WTC11 (cell line): ENCODE measurements at regions not wholly inside any gene's neighbourhood (a gene's known extent, or its start where the extent isn't known, plus 50 kb on each side); places are given as distances from the start of the nearest gene placed in this dataset.

ENCODE experiments used
- ATAC-seq: fragments of 200-7000 bp; cut with Tn5 transposase; 2 replicates; pipeline ENCODE4 v1.10.0; 2021; ENCODE audit warnings: mild to moderate bottlenecking, moderate library complexity
- CTCF ChIA-PET: fragments of 300-600 bp; sonication (Branson Sonifier 250); formaldehyde crosslinking; loops from one replicate; lab custom pipeline; 2021; ENCODE audit warnings: antibody characterized with exemption; lab: Charles Lee
- POLR2A ChIA-PET: fragments of 350-600 bp; sonication (Branson Sonifier 250); formaldehyde crosslinking; loops from one replicate; lab custom pipeline; 2021; ENCODE audit warnings: antibody characterized with exemption; lab: Charles Lee
- DNase-seq: peaks from one replicate; pipeline ENCODE4 v3.0.0; 2021; ENCODE audit warnings: low spot score
- H3K27ac Mint-ChIP-seq: 2 replicates; pipeline ENCODE4 v1.8.0; 2021; ENCODE audit warnings: mixed read lengths
- H3K27me3 Mint-ChIP-seq: 2 replicates; pipeline ENCODE4 v1.8.0; 2021; ENCODE audit warnings: low read depth, mild to moderate bottlenecking, moderate library complexity, mixed read lengths
- H3K36me3 Mint-ChIP-seq: 2 replicates; pipeline ENCODE4 v1.8.0; 2021; ENCODE audit warnings: mixed read lengths
- H3K4me1 Mint-ChIP-seq: 2 replicates; pipeline ENCODE4 v1.8.0; 2022; ENCODE audit warnings: mixed read lengths
- H3K4me3 Mint-ChIP-seq: 2 replicates; pipeline ENCODE4 v1.8.0; 2021; ENCODE audit warnings: mild to moderate bottlenecking, moderate library complexity, mixed read lengths
- H3K9me3 Mint-ChIP-seq: 2 replicates; pipeline ENCODE4 v1.8.0; 2021; ENCODE audit warnings: mixed read lengths
- CBFB ChIP-seq: sonication (generic); formaldehyde crosslinking; IDR thresholded peaks from 2 replicates; pipeline ENCODE4 v1.8.1; 2022; ENCODE audit warnings: mild to moderate bottlenecking, low read depth, missing genetic modification reagents
- FOXP1 ChIP-seq: sonication (generic); formaldehyde crosslinking; IDR thresholded peaks from 2 replicates; pipeline ENCODE4 v1.8.0; 2022; ENCODE audit warnings: missing genetic modification reagents, mild to moderate bottlenecking, moderate library complexity, borderline replicate concordance
- JUN ChIP-seq: sonication (generic); formaldehyde crosslinking; IDR thresholded peaks from 2 replicates; pipeline ENCODE4 v1.8.0; 2023; ENCODE audit warnings: mild to moderate bottlenecking, missing genetic modification reagents
- MAX ChIP-seq: sonication (generic); formaldehyde crosslinking; IDR thresholded peaks from 2 replicates; pipeline ENCODE4 v1.8.0; 2022; ENCODE audit warnings: mild to moderate bottlenecking, missing genetic modification reagents
- MXD4 ChIP-seq: fragments of 250-450 bp; sonication (Bioruptor Pico); IDR thresholded peaks from 2 replicates; pipeline ENCODE4 v1.8.0; 2021; ENCODE audit warnings: mild to moderate bottlenecking, moderate library complexity, borderline replicate concordance
- NFATC4 ChIP-seq: fragments of 250-450 bp; sonication (Bioruptor Pico); IDR thresholded peaks from 2 replicates; pipeline ENCODE4 v1.9.0; 2021; ENCODE audit warnings: mild to moderate bottlenecking
- NFYB ChIP-seq: sonication (generic); formaldehyde crosslinking; conservative IDR thresholded peaks from 2 replicates; pipeline ENCODE4 v1.8.0; 2022; ENCODE audit warnings: low read depth, missing genetic modification reagents
- NR1H2 ChIP-seq: sonication (generic); formaldehyde crosslinking; IDR thresholded peaks from 2 replicates; pipeline ENCODE4 v1.9.0; 2021; ENCODE audit warnings: mild to moderate bottlenecking, moderate library complexity, missing genetic modification reagents
- NR3C1 ChIP-seq: sonication (generic); formaldehyde crosslinking; conservative IDR thresholded peaks from 2 replicates; pipeline ENCODE4 v1.8.1; 2023; ENCODE audit warnings: low read depth, mild to moderate bottlenecking, missing genetic modification reagents
- RORB ChIP-seq: fragments of 250-450 bp; sonication (Bioruptor Pico); IDR thresholded peaks from 2 replicates; pipeline ENCODE4 v1.9.0; 2021; ENCODE audit warnings: mild to moderate bottlenecking
- STAT6 ChIP-seq: sonication (generic); formaldehyde crosslinking; conservative IDR thresholded peaks from 2 replicates; pipeline ENCODE4 v1.8.1; 2023; ENCODE audit warnings: mild to moderate bottlenecking, low read depth, missing genetic modification reagents, moderate library complexity
- TCF7 ChIP-seq: sonication (generic); formaldehyde crosslinking; IDR thresholded peaks from 2 replicates; pipeline ENCODE4 v1.8.0; 2022; ENCODE audit warnings: mild to moderate bottlenecking, low read depth, missing genetic modification reagents, moderate library complexity
- ZNF138 ChIP-seq: sonication (generic); formaldehyde crosslinking; conservative IDR thresholded peaks from 2 replicates; pipeline ENCODE4 v1.8.1; 2022; ENCODE audit warnings: mild to moderate bottlenecking, moderate library complexity, missing genetic modification reagents
- ZNF416 ChIP-seq: fragments of 250-450 bp; sonication (Bioruptor Pico); IDR thresholded peaks from 2 replicates; pipeline ENCODE4 v1.9.0; 2021; ENCODE audit warnings: mild to moderate bottlenecking, inconsistent platforms
- ZNF512 ChIP-seq: sonication (generic); formaldehyde crosslinking; IDR thresholded peaks from 2 replicates; pipeline ENCODE4 v1.8.1; 2022; ENCODE audit warnings: missing genetic modification reagents, borderline replicate concordance
- TF ChIP-seq, protein P1 (sequence below): sonication (generic); formaldehyde crosslinking; conservative IDR thresholded peaks from 2 replicates; pipeline ENCODE4 v1.8.1; 2022; ENCODE audit warnings: mild to moderate bottlenecking, missing genetic modification reagents
- TF ChIP-seq, protein P2 (sequence below): sonication (generic); formaldehyde crosslinking; IDR thresholded peaks from 2 replicates; pipeline ENCODE4 v1.8.1; 2023; ENCODE audit warnings: mild to moderate bottlenecking, missing genetic modification reagents, moderate library complexity
- TF ChIP-seq, protein P3 (sequence below): sonication (generic); formaldehyde crosslinking; IDR thresholded peaks from 2 replicates; pipeline ENCODE4 v1.8.1; 2023; ENCODE audit warnings: mild to moderate bottlenecking, moderate library complexity, missing genetic modification reagents
- TF ChIP-seq, protein P4 (sequence below): sonication (generic); formaldehyde crosslinking; IDR thresholded peaks from 2 replicates; pipeline ENCODE4 v1.8.1; 2023; ENCODE audit warnings: mild to moderate bottlenecking, missing genetic modification reagents, moderate library complexity

DNA sequence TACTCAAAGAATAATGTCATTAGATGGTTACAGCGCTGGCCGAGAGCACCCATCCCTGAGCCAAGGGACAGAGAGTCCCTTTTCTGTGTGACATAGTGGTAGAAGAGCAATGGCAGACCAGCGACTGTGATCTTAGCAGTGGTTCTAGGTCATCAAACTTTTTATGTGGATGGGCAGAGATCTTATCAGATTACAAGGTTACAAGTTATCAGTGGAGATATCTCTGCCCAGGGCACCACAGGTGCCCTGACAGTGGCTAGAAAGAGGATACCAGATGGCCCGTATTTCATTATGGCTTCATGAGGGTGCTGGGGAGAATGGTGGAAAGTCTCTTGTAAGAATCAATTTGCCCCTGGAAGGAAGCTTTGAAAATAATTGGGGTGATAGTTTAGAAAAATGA is 62.7 kb downstream of the CYCS start (continued):
- TF ChIP-seq NR3C1 (CRISPR knock-in tag): no peak
- no peak for TF ChIP-seq TCF7 (CRISPR knock-in tag)
- TF ChIP-seq, protein P1, sequence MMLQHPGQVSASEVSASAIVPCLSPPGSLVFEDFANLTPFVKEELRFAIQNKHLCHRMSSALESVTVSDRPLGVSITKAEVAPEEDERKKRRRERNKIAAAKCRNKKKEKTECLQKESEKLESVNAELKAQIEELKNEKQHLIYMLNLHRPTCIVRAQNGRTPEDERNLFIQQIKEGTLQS (CRISPR knock-in tag): no peak
- no peak for TF ChIP-seq NFYB (CRISPR knock-in tag)
- no peak for TF ChIP-seq ZNF416 (CRISPR knock-in tag)
- TF ChIP-seq ZNF512 (CRISPR knock-in tag): no peak
- TF ChIP-seq, protein P2, sequence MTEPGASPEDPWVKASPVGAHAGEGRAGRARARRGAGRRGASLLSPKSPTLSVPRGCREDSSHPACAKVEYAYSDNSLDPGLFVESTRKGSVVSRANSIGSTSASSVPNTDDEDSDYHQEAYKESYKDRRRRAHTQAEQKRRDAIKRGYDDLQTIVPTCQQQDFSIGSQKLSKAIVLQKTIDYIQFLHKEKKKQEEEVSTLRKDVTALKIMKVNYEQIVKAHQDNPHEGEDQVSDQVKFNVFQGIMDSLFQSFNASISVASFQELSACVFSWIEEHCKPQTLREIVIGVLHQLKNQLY (CRISPR knock-in tag): no peak
- TF ChIP-seq MXD4 (CRISPR knock-in tag): no peak
- no peak for TF ChIP-seq ZNF138 (CRISPR knock-in tag)
- TF ChIP-seq NFATC4 (CRISPR knock-in tag): no peak
- TF ChIP-seq, protein P3, sequence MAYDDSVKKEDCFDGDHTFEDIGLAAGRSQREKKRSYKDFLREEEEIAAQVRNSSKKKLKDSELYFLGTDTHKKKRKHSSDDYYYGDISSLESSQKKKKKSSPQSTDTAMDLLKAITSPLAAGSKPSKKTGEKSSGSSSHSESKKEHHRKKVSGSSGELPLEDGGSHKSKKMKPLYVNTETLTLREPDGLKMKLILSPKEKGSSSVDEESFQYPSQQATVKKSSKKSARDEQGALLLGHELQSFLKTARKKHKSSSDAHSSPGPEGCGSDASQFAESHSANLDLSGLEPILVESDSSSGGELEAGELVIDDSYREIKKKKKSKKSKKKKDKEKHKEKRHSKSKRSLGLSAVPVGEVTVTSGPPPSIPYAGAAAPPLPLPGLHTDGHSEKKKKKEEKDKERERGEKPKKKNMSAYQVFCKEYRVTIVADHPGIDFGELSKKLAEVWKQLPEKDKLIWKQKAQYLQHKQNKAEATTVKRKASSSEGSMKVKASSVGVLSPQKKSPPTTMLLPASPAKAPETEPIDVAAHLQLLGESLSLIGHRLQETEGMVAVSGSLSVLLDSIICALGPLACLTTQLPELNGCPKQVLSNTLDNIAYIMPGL (CRISPR knock-in tag): no peak
- no peak for TF ChIP-seq JUN
- TF ChIP-seq, protein P4, sequence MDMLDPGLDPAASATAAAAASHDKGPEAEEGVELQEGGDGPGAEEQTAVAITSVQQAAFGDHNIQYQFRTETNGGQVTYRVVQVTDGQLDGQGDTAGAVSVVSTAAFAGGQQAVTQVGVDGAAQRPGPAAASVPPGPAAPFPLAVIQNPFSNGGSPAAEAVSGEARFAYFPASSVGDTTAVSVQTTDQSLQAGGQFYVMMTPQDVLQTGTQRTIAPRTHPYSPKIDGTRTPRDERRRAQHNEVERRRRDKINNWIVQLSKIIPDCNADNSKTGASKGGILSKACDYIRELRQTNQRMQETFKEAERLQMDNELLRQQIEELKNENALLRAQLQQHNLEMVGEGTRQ (CRISPR knock-in tag): no peak

GRCh38 chr7:25060487-25061055 is 64.5 kb downstream of the CYCS start:
- Mint-ChIP-seq H3K9me3 (peaks cover 32% of the 10 kb centered on the region), H3K4me3 (no peak overlapping the region), H3K4me1 (peaks cover 18% of the 10 kb centered on the region), H3K27ac (no peak overlapping the region), H3K27me3 (peaks cover 5% of the 10 kb centered on the region), H3K36me3 (peaks cover 11% of the 10 kb centered on the region)
- TF ChIP-seq, protein P2 (CRISPR knock-in tag): no peak
- TF ChIP-seq CBFB (CRISPR knock-in tag) (no peak), NFATC4 (CRISPR knock-in tag) (no peak), FOXP1 (CRISPR knock-in tag) (no peak), RORB (CRISPR knock-in tag) (no peak), TCF7 (CRISPR knock-in tag) (no peak), MAX (no peak), ZNF512 (CRISPR knock-in tag) (no peak), NR1H2 (no peak), STAT6 (no peak)
- ATAC-seq (no peak), DNase-seq (no peak)
- POLR2A ChIA-PET: no interaction called here
- CTCF ChIA-PET: interaction anchor here (0.8 to 1.6 kb wide), 2 partner anchors 9 to 248 kb away, joined by 3 to 5 read pairs; no protein-coding TSS in a partner anchor
